Stimulated activated CD8-positive, alpha-beta memory T cell treated with anti-CD3 and anti-CD28 coated beads, Interleukin-4, amount 100 ng/mL, for 24 hours (primary cell): ENCODE measurements at regions not wholly inside any gene's neighbourhood (a gene's known extent, or its start where the extent isn't known, plus 50 kb on each side); places are given as distances from the start of the nearest gene placed in this dataset.
"Not testable (repeated sequence)": the region's sequence is repeated elsewhere in the genome, so short reads cannot be mapped to it uniquely, and the experiment has no call there.

ENCODE experiments used
- DNase-seq: peaks from one replicate; pipeline ENCODE4 v3.0.0-alpha.2; 2020; ENCODE audit warnings: low read depth

DNA sequence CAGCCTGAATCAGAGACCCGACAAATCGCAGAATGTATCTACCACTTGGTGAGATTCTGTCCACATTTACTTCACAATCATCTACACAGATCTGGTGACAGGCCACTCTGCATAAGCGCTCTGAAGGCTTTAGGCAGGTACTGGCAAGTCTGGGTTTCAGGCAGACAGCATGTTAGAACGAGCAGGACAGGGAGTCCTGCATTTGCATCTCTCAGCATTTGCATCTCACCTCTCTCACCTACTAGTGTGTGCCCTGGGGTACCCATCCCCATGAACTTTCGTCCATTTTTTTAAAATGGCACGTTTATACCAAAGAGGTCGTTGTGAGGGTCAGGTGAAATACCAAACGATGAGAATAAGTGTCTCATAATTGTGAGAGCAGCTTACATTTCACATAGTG is 108.2 kb downstream of the SPATA31A1 start:
- DNase-seq = not testable (repeated sequence)

DNA sequence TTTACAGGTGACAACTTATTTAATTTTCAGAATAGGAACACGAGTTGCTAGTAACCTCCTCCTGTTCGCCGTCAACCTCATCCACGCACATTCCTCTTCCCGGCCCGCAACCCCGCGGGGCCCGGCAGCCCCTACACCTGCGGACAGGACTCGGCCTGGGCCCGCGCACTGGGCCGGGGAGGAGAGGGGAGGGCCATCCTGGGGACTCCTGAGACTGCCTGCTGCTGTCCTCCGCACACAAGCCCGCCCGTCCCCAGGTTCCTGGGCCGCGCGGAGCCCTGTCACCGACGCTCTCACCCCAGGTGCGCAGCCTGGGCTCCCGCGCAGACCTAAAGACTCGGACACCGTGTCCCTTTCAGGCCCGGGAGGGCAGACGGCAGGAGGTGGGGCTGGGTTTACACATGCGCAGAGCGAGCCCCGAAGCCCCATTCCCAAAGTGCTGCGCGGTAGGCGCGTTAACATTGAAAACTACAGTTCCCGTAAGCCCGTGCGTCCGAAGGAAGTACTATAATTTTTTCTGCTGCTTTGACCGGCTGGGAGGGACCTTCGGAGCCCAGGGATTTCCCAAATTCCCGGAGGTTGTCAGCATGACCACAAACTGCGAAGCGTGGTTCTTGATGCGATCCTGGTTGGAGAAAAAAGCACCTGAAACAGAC is 108.8 kb downstream of the SPATA31A1 start:
- DNase-seq = peak; percentile 54

DNA sequence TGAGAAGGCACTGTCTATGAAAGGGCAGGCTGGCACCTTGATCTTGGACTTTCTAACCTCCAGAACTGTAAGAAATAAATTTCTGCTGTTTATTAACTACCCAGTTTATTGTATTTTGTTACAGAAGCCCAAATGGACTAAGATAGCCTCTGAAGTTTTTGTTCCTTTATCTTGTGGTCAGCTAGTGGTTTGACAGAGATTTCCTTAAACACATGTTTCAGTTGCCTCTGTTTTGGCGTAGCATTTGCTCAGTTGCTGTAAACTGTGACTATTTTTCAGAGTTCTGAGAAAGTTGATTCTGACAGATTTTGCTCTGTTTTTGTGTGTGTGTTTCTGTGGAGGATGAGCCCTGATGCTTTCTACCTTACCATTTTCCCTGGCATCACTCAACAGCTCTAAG is 119.0 kb downstream of the SPATA31A1 start:
- not testable (repeated sequence) for DNase-seq

GRCh38 chr9:39483073-39483472 is 127.6 kb downstream of the SPATA31A1 start:
- not testable (repeated sequence) for DNase-seq

DNA sequence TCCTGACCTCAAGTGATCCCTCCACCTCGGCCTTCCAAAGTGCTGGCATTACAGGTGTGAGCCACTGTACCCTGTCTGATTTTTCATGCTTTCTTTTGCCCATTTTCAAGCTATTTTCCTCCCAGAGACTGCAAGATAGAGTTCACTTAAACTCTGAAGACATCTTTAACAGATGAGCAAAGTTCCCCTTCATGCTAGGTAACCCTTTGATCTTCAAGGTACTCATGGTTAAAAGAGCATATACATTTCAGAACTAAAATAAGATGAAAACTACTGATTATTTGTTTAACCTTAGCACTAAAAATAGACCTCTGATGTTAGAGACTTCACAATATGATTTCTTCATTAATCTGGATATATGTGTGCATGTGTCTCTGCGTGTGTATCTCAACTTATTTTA is 128.4 kb downstream of the SPATA31A1 start:
- not testable (repeated sequence) for DNase-seq

DNA sequence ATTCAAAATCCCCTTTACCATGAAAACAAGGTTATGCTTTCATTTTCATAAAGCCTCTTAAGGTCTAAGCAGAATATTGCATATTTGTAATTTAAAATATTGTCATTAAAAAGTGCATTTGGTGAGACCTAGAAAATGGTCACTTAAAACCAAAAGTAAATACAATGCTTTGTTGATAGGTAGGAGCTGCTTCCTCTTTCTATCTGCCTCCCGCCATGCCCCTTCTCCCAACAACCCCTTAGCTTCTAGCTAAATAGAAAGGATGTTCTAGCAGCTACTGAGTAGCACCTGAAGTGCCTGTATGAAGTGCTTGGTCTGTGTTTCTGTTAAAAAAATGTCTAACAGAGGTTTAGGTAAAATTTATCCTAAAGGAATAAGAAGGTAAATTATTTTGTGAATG is 128.8 kb downstream of the SPATA31A1 start:
- DNase-seq = not testable (repeated sequence)

DNA sequence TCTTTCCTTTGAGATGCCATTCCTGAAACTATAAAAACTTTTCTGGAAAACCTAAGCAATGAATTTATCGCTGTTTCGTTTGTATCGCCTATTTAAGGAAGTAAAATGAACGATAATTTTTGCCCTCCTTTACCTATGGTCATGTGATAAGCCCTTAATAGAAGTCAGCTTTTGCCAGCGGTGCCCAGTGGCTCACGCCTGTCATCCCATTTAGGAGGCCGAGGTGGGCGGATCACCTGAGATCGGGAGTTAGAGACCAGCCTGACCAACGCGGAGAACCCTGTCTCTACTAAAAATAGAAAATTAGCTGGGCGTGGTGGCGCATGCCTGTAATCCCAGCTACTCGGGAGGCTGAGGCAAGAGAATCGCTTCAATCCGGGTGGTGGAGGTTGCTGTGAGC is 132.0 kb downstream of the SPATA31A1 start:
- not testable (repeated sequence) for DNase-seq

DNA sequence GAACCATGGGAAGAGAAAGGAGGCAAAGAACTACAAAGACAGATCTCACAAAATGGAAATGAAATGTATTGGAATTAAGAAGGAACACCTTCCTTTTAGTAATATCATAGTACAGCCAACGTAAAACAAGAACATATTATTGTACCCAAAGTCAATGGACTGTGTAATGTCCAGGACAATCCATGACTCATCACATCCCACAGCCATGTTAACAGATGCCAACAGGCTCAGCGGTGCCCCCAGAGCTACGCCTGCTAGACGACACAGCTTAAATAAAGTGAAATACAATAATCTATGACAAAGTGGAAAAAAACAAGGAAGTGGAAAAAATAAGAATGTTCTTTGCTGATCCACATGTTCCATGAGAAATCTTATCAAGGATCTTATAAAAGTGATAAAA is 140.8 kb downstream of the SPATA31A1 start:
- DNase-seq = not testable (repeated sequence)

- not testable (repeated sequence) for DNase-seq
Measured at GRCh38 chr9:39503178-39503577, 147.7 kb downstream of the SPATA31A1 start.

- not testable (repeated sequence) for DNase-seq
Measured at GRCh38 chr9:39527387-39528029, 172.0 kb downstream of the SPATA31A1 start.

- not testable (repeated sequence) for DNase-seq
Measured at GRCh38 chr9:39532597-39532996, 177.1 kb downstream of the SPATA31A1 start.

DNA sequence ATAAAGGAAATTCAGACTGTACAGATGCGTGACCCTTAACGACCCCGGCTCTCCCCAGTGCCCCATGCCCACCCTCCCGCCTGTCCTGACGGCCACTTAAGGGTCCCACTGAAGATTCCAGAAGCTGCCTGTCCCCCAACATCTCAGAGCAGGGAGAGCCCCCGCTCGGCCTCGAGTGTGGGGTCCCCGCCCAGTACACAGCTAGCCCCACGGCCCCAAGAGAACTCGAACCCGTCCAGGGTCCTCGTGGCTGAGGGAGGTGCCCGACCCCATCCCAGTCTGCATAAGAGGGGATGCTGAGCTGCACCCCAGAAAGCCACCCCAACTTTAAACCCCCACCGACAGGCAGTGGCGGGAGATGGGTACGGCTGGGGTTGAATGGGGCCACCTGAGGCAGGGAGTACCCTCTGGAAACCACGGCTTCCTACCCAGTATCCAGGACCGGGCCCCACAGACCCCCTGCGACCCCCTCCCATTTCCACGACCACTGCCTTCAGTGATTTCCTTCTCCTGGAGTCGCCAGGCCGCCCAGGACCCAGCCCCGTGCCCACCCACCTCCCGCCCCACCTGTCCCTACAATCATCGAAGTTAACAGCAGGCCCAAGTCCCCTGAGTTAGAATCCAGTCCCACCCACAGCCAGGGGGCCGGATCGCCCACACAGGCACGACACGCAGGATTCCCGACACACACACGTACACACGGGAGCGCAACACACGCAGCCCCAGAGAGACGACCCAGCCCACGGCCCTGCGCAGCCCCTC is 177.7 kb downstream of the SPATA31A1 start:
- DNase-seq = not testable (repeated sequence)

- not testable (repeated sequence) for DNase-seq
Measured at GRCh38 chr9:39533763-39534548, 178.5 kb downstream of the SPATA31A1 start.

DNA sequence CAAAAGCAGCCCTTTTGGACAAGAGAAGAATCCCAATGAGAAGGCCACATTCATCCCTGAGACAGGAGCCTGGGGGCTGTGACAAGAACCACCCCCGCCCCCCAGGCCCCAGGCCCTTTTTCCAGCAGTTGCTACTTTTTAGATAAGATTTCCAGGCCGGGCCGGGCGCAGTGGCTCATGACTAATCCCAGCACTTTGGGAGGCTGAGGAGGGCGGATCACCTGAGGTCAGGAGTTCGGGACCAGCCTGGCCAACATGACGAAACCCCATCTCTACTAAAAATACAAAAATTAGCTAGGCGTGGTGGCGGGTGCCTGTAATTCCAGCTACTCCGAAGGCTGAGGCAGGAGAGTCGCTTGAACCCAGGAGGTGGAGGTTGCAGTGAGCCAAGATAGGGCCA is 179.4 kb downstream of the SPATA31A1 start:
- DNase-seq = not testable (repeated sequence)

- not testable (repeated sequence) for DNase-seq
Measured at GRCh38 chr9:39542157-39542556, 186.7 kb downstream of the SPATA31A1 start.

GRCh38 chr9:39545079-39545478 is 189.6 kb downstream of the SPATA31A1 start:
- DNase-seq = not testable (repeated sequence)

DNA sequence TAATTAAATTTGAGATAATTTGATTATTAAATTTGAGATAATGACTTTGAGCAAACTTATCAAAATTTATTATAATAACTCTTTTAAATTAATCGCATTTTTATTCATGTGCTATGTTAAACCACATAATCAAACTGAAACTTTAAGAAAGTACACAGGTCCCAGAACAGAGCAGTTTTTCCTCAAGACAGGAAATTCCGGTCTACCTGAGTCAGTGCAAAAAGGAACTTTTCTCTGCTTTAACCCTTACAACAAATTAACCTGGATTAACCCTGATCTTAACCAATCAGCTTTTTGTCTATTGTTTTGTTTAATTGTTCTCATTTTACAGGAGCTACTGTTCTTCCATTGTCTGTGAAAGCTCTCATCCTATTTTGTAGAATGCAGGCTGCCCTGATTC is 195.1 kb downstream of the SPATA31A1 start:
- not testable (repeated sequence) for DNase-seq

GRCh38 chr9:39551544-39551943 is 196.1 kb downstream of the SPATA31A1 start:
- DNase-seq = not testable (repeated sequence)

DNA sequence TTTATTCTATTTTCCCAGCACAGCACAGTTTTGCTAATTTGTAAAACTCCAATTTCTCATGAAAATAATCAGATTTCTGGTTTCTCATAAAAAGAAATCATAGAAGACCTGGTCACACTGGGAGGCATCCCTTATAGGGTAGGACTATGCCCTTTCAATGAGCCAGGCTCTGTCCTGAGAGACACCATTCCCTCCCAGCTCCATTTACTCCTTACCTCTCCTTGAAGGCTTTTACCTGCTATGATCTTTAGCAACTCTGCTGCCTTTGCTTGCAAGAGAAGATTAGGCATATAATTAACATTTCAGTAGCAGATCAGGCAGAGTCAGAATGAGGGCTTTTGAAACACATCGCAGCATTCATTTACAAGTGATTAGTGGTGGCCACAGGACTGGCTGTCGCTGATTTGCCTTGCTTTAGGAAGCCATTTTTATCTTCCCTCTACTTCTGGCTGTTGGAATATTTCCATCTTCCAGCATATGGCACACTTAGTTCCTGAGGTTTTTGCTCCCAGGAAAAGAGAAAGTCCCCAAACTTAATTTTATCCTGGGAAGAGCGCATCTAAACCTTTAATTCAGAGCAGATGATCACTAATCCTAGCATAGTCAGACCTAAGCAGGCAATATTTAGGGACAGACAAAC is 196.9 kb downstream of the SPATA31A1 start:
- DNase-seq = not testable (repeated sequence)

- not testable (repeated sequence) for DNase-seq
Measured at GRCh38 chr9:39554352-39554751, 198.9 kb downstream of the SPATA31A1 start.

DNA sequence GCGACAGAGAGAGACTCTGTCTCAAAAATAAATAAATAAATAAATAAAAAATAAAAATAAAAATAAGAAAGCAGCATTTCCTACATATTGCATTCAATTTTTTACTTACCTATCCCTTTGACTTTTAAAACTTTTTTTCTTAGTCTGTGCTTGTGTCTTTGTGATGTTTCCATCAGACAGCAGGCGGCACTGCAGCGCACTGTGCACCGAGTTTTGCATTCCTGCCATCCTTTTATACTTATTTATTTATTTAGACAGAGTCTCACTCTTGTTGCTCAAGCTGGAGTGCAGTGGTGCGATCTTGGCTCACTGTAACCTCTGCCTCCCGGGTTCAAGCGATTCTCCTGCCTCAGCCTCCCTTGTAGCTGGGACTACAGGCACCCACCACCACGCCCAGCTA is 203.9 kb downstream of the SPATA31A1 start:
- not testable (repeated sequence) for DNase-seq
